ENCODE measurements at regions not wholly inside any gene's neighbourhood (a gene's known extent, or its start where the extent isn't known, plus 50 kb on each side); places are given as distances from the start of the nearest gene placed in this dataset.

- WGBS (ENCODE audit: insufficient coverage, insufficient read length), result no CpG with 5 or more reads among the region's 1 CpG
- Histone ChIP-seq H3K27ac (ENCODE audit: low read length) (no peak overlapping the region), H3K4me3 (ENCODE audit: low read length) (no peak overlapping the region), H3K36me3 (ENCODE audit: control insufficient read depth, insufficient read depth, low read length) (no peaks in the 10 kb centered on the region), H3K9me3 (ENCODE audit: control insufficient read depth, insufficient read depth, low read length) (no peaks in the 10 kb centered on the region), H3K27me3 (ENCODE audit: control insufficient read depth, insufficient read depth, low read length) (no peaks in the 10 kb centered on the region), H3K4me1 (ENCODE audit: control insufficient read depth, insufficient read depth, low read length) (no peaks in the 10 kb centered on the region)
- no peak for DNase-seq (ENCODE audit: low read depth, low spot score)
These were observed 1207.2 kb upstream of the CITED2 start for GRCh38 chr6:140581601-140582000.

GRCh38 chr6:140579918-140580317 is 1205.5 kb upstream of the CITED2 start:
- DNase-seq (ENCODE audit: low read depth, low spot score), result no peak
- no peaks in the 10 kb centered on the region for H3K27me3 ChIP-seq (ENCODE audit: control insufficient read depth, insufficient read depth, low read length)
- no CpG with 5 or more reads among the region's 1 CpG for WGBS (ENCODE audit: insufficient coverage, insufficient read length)
- no peaks in the 10 kb centered on the region for H3K4me1 ChIP-seq (ENCODE audit: control insufficient read depth, insufficient read depth, low read length)
- no peaks in the 10 kb centered on the region for H3K9me3 ChIP-seq (ENCODE audit: control insufficient read depth, insufficient read depth, low read length)
- H3K36me3 ChIP-seq (ENCODE audit: control insufficient read depth, insufficient read depth, low read length), result no peaks in the 10 kb centered on the region
- no peak overlapping the region for H3K4me3 ChIP-seq (ENCODE audit: low read length)
- H3K27ac ChIP-seq (ENCODE audit: low read length), result no peak overlapping the region

GRCh38 chr6:140576004-140576555 is 1201.6 kb upstream of the CITED2 start:
- no peaks in the 10 kb centered on the region for H3K9me3 ChIP-seq (ENCODE audit: control insufficient read depth, insufficient read depth, low read length)
- no peaks in the 10 kb centered on the region for H3K27me3 ChIP-seq (ENCODE audit: control insufficient read depth, insufficient read depth, low read length)
- no peak for DNase-seq (ENCODE audit: low read depth, low spot score)
- H3K36me3 ChIP-seq (ENCODE audit: control insufficient read depth, insufficient read depth, low read length), result no peaks in the 10 kb centered on the region
- no CpG with 5 or more reads among the region's 7 CpGs for WGBS (ENCODE audit: insufficient coverage, insufficient read length)
- no peaks in the 10 kb centered on the region for H3K4me1 ChIP-seq (ENCODE audit: control insufficient read depth, insufficient read depth, low read length)
- no peak overlapping the region for H3K4me3 ChIP-seq (ENCODE audit: low read length)
- no peak overlapping the region for H3K27ac ChIP-seq (ENCODE audit: low read length)

- DNase-seq (ENCODE audit: low read depth, low spot score), result no peak
- H3K4me1 ChIP-seq (ENCODE audit: control insufficient read depth, insufficient read depth, low read length), result no peaks in the 10 kb centered on the region
- H3K9me3 ChIP-seq (ENCODE audit: control insufficient read depth, insufficient read depth, low read length), result no peaks in the 10 kb centered on the region
- H3K27me3 ChIP-seq (ENCODE audit: control insufficient read depth, insufficient read depth, low read length), result no peaks in the 10 kb centered on the region
- no peaks in the 10 kb centered on the region for H3K36me3 ChIP-seq (ENCODE audit: control insufficient read depth, insufficient read depth, low read length)
- no peak overlapping the region for H3K4me3 ChIP-seq (ENCODE audit: low read length)
- H3K27ac ChIP-seq (ENCODE audit: low read length), result no peak overlapping the region
These were observed 1198.4 kb upstream of the CITED2 start for GRCh38 chr6:140572867-140573266.

- Histone ChIP-seq H3K36me3 (ENCODE audit: control insufficient read depth, insufficient read depth, low read length) (no peaks in the 10 kb centered on the region), H3K4me1 (ENCODE audit: control insufficient read depth, insufficient read depth, low read length) (no peaks in the 10 kb centered on the region), H3K9me3 (ENCODE audit: control insufficient read depth, insufficient read depth, low read length) (no peaks in the 10 kb centered on the region), H3K27me3 (ENCODE audit: control insufficient read depth, insufficient read depth, low read length) (no peaks in the 10 kb centered on the region), H3K27ac (ENCODE audit: low read length) (no peak overlapping the region), H3K4me3 (ENCODE audit: low read length) (no peak overlapping the region)
- no peak for DNase-seq (ENCODE audit: low read depth, low spot score)
- no CpG with 5 or more reads among the region's 3 CpGs for WGBS (ENCODE audit: insufficient coverage, insufficient read length)
These were observed 1197.7 kb upstream of the CITED2 start for GRCh38 chr6:140572129-140572528.

GRCh38 chr6:140571145-140571544 is 1196.7 kb upstream of the CITED2 start:
- Histone ChIP-seq H3K36me3 (ENCODE audit: control insufficient read depth, insufficient read depth, low read length) (no peaks in the 10 kb centered on the region), H3K4me3 (ENCODE audit: low read length) (no peak overlapping the region), H3K27ac (ENCODE audit: low read length) (no peak overlapping the region), H3K4me1 (ENCODE audit: control insufficient read depth, insufficient read depth, low read length) (no peaks in the 10 kb centered on the region), H3K27me3 (ENCODE audit: control insufficient read depth, insufficient read depth, low read length) (no peaks in the 10 kb centered on the region), H3K9me3 (ENCODE audit: control insufficient read depth, insufficient read depth, low read length) (no peaks in the 10 kb centered on the region)
- no peak for DNase-seq (ENCODE audit: low read depth, low spot score)

- H3K4me1 ChIP-seq (ENCODE audit: control insufficient read depth, insufficient read depth, low read length), result no peaks in the 10 kb centered on the region
- no peaks in the 10 kb centered on the region for H3K27me3 ChIP-seq (ENCODE audit: control insufficient read depth, insufficient read depth, low read length)
- DNase-seq (ENCODE audit: low read depth, low spot score), result no peak
- H3K9me3 ChIP-seq (ENCODE audit: control insufficient read depth, insufficient read depth, low read length), result no peaks in the 10 kb centered on the region
- H3K36me3 ChIP-seq (ENCODE audit: control insufficient read depth, insufficient read depth, low read length), result no peaks in the 10 kb centered on the region
- no peak overlapping the region for H3K4me3 ChIP-seq (ENCODE audit: low read length)
- no CpG with 5 or more reads among the region's 2 CpGs for WGBS (ENCODE audit: insufficient coverage, insufficient read length)
- H3K27ac ChIP-seq (ENCODE audit: low read length), result no peak overlapping the region
These were observed 1193.0 kb upstream of the CITED2 start for GRCh38 chr6:140567466-140567865.

- Histone ChIP-seq H3K27me3 (ENCODE audit: control insufficient read depth, insufficient read depth, low read length) (no peaks in the 10 kb centered on the region), H3K4me3 (ENCODE audit: low read length) (no peak overlapping the region), H3K36me3 (ENCODE audit: control insufficient read depth, insufficient read depth, low read length) (no peaks in the 10 kb centered on the region), H3K4me1 (ENCODE audit: control insufficient read depth, insufficient read depth, low read length) (no peaks in the 10 kb centered on the region), H3K27ac (ENCODE audit: low read length) (no peak overlapping the region), H3K9me3 (ENCODE audit: control insufficient read depth, insufficient read depth, low read length) (no peaks in the 10 kb centered on the region)
- DNase-seq (ENCODE audit: low read depth, low spot score), result no peak
- no CpG with 5 or more reads among the region's 1 CpG for WGBS (ENCODE audit: insufficient coverage, insufficient read length)
These were observed 1192.4 kb upstream of the CITED2 start for GRCh38 chr6:140566781-140567277.

- no peaks in the 10 kb centered on the region for H3K9me3 ChIP-seq (ENCODE audit: control insufficient read depth, insufficient read depth, low read length)
- no peaks in the 10 kb centered on the region for H3K36me3 ChIP-seq (ENCODE audit: control insufficient read depth, insufficient read depth, low read length)
- H3K27me3 ChIP-seq (ENCODE audit: control insufficient read depth, insufficient read depth, low read length), result no peaks in the 10 kb centered on the region
- H3K4me3 ChIP-seq (ENCODE audit: low read length), result no peak overlapping the region
- H3K27ac ChIP-seq (ENCODE audit: low read length), result no peak overlapping the region
- H3K4me1 ChIP-seq (ENCODE audit: control insufficient read depth, insufficient read depth, low read length), result no peaks in the 10 kb centered on the region
- no peak for DNase-seq (ENCODE audit: low read depth, low spot score)
These were observed 1189.3 kb upstream of the CITED2 start for GRCh38 chr6:140563728-140564127.

GRCh38 chr6:140561701-140562100 is 1187.3 kb upstream of the CITED2 start:
- DNase-seq (ENCODE audit: low read depth, low spot score), result no peak
- Histone ChIP-seq H3K36me3 (ENCODE audit: control insufficient read depth, insufficient read depth, low read length) (no peaks in the 10 kb centered on the region), H3K9me3 (ENCODE audit: control insufficient read depth, insufficient read depth, low read length) (no peaks in the 10 kb centered on the region), H3K27me3 (ENCODE audit: control insufficient read depth, insufficient read depth, low read length) (no peaks in the 10 kb centered on the region), H3K27ac (ENCODE audit: low read length) (no peak overlapping the region), H3K4me3 (ENCODE audit: low read length) (no peak overlapping the region), H3K4me1 (ENCODE audit: control insufficient read depth, insufficient read depth, low read length) (no peaks in the 10 kb centered on the region)
- no CpG with 5 or more reads among the region's 2 CpGs for WGBS (ENCODE audit: insufficient coverage, insufficient read length)

- H3K36me3 ChIP-seq (ENCODE audit: control insufficient read depth, insufficient read depth, low read length), result no peaks in the 10 kb centered on the region
- no peak overlapping the region for H3K4me3 ChIP-seq (ENCODE audit: low read length)
- H3K27me3 ChIP-seq (ENCODE audit: control insufficient read depth, insufficient read depth, low read length), result no peaks in the 10 kb centered on the region
- H3K9me3 ChIP-seq (ENCODE audit: control insufficient read depth, insufficient read depth, low read length), result no peaks in the 10 kb centered on the region
- no peaks in the 10 kb centered on the region for H3K4me1 ChIP-seq (ENCODE audit: control insufficient read depth, insufficient read depth, low read length)
- DNase-seq (ENCODE audit: low read depth, low spot score), result no peak
- WGBS (ENCODE audit: insufficient coverage, insufficient read length), result no CpG with 5 or more reads among the region's 1 CpG
- no peak overlapping the region for H3K27ac ChIP-seq (ENCODE audit: low read length)
These were observed 1186.2 kb upstream of the CITED2 start for GRCh38 chr6:140560671-140561070.

Data from iPS DF 6.9 (cell line).